Middle frontal gyrus (tissue), 1 donor: ENCODE measurements at regions not wholly inside any gene's neighbourhood (a gene's known extent, or its start where the extent isn't known, plus 50 kb on each side); places are given as distances from the start of the nearest gene placed in this dataset.
"Not testable (repeated sequence)": the region's sequence is repeated elsewhere in the genome, so short reads cannot be mapped to it uniquely, and the experiment has no call there.

ENCODE experiments used
- DNase-seq: peaks from one replicate; pipeline ENCODE4 v3.0.0-alpha.2; 2015; ENCODE audit warnings: low spot score; ENCODE audit errors: extremely low spot score

- DNase-seq = no peak
Measured at GRCh38 chr16:59356144-59356543, 622.0 kb upstream of the GOT2 start.

- DNase-seq = no peak
Measured at GRCh38 chr16:59355704-59356103, 621.6 kb upstream of the GOT2 start.

GRCh38 chr16:59351305-59351903, 617.3 kb upstream of the GOT2 start:
- DNase-seq = no peak

- no peak for DNase-seq
Measured at GRCh38 chr16:59350670-59351069, 616.6 kb upstream of the GOT2 start.

- no peak for DNase-seq
Measured at GRCh38 chr16:59342669-59343068, 608.6 kb upstream of the GOT2 start.

GRCh38 chr16:59341368-59341767, 607.3 kb upstream of the GOT2 start:
- no peak for DNase-seq

GRCh38 chr16:59339871-59340270, 605.8 kb upstream of the GOT2 start:
- DNase-seq = no peak

- no peak for DNase-seq
Measured at GRCh38 chr16:59336136-59336695, 602.1 kb upstream of the GOT2 start.

GRCh38 chr16:59331708-59332107, 597.6 kb upstream of the GOT2 start:
- not testable (repeated sequence) for DNase-seq

- no peak for DNase-seq
Measured at GRCh38 chr16:59330019-59330670, 596.0 kb upstream of the GOT2 start.

- DNase-seq = no peak
Measured at GRCh38 chr16:59328961-59329360, 594.8 kb upstream of the GOT2 start.

- no peak for DNase-seq
Measured at GRCh38 chr16:59327894-59328293, 593.8 kb upstream of the GOT2 start.

- no peak for DNase-seq
Measured at GRCh38 chr16:59326955-59327354, 592.8 kb upstream of the GOT2 start.

GRCh38 chr16:59324462-59324861, 590.3 kb upstream of the GOT2 start:
- DNase-seq = no peak

- no peak for DNase-seq
Measured at GRCh38 chr16:59320657-59321056, 586.5 kb upstream of the GOT2 start.

- DNase-seq = no peak
Measured at GRCh38 chr16:59319871-59320270, 585.8 kb upstream of the GOT2 start.

- no peak for DNase-seq
Measured at GRCh38 chr16:59305850-59306249, 571.7 kb upstream of the GOT2 start.

GRCh38 chr16:59296888-59297287, 562.8 kb upstream of the GOT2 start:
- no peak for DNase-seq

GRCh38 chr16:59295993-59296736, 562.0 kb upstream of the GOT2 start:
- DNase-seq = no peak

- no peak for DNase-seq
Measured at GRCh38 chr16:59295474-59295873, 561.4 kb upstream of the GOT2 start.

- DNase-seq = no peak
Measured at GRCh38 chr16:59290718-59291117, 556.6 kb upstream of the GOT2 start.

GRCh38 chr16:59289151-59289550, 555.0 kb upstream of the GOT2 start:
- no peak for DNase-seq
